Activated naive CD4-positive, alpha-beta T cell treated with anti-CD3 and anti-CD28 coated beads, Interleukin-2, amount 10 ng/mL, durations not matched to agents 7 days and 5 days (primary cell): ENCODE measurements at regions not wholly inside any gene's neighbourhood (a gene's known extent, or its start where the extent isn't known, plus 50 kb on each side); places are given as distances from the start of the nearest gene placed in this dataset.

Source experiments
- CTCF ChIA-PET: fragments of 350-600 bp; sonication (Branson Sonifier 250); formaldehyde crosslinking; loops from one replicate; lab custom pipeline; 2021; ENCODE audit warnings: antibody characterized with exemption; lab: Charles Lee
- DNase-seq: peaks from one replicate; pipeline ENCODE4 v3.0.0-alpha.2; 2020
- H3K27ac Mint-ChIP-seq: one replicate; pipeline ENCODE4 v1.8.0; 2021; ENCODE audit warnings: mild to moderate bottlenecking, moderate library complexity, mixed read lengths
- H3K27me3 Mint-ChIP-seq: one replicate; pipeline ENCODE4 v1.8.0; 2021; ENCODE audit warnings: mild to moderate bottlenecking, mixed read lengths
- H3K36me3 Mint-ChIP-seq: one replicate; pipeline ENCODE4 v1.8.0; 2021; ENCODE audit warnings: mixed read lengths
- H3K4me1 Mint-ChIP-seq: one replicate; pipeline ENCODE4 v1.8.0; 2021; ENCODE audit warnings: mixed read lengths
- H3K4me3 Mint-ChIP-seq: one replicate; pipeline ENCODE4 v1.8.0; 2021; ENCODE audit warnings: mild to moderate bottlenecking, moderate library complexity, mixed read lengths
- H3K9me3 Mint-ChIP-seq: one replicate; pipeline ENCODE4 v1.8.0; 2021; ENCODE audit warnings: mixed read lengths

DNA sequence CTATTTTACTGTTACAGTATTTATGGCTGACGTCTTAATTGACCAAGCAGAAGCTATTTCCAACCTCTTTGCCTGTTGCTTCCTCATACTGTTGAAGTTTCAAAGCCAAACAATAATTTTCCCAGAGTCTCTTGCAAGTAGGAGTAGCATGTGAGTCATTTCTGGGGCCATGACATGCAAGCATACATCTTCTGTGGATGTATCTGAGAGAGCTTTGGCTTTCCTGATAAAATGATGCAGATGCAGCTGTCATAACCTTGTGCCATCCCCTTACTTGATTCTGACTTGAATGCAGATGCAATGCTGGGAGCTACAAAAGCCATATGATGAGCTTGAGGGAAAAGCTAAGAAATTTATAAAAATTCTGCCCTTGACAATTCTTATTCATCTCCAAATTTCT lies 243.1 kb upstream of the TENM4 start:
- no peak for DNase-seq
- no peaks in the 10 kb centered on the region for H3K36me3 Mint-ChIP-seq
- H3K9me3 Mint-ChIP-seq = no peaks in the 10 kb centered on the region
- no peaks in the 10 kb centered on the region for H3K27me3 Mint-ChIP-seq
- CTCF ChIA-PET = no interaction called here
- H3K4me3 Mint-ChIP-seq = no peak overlapping the region
- no peaks in the 10 kb centered on the region for H3K4me1 Mint-ChIP-seq
- no peak overlapping the region for H3K27ac Mint-ChIP-seq

- DNase-seq = no peak
- Mint-ChIP-seq H3K27ac (no peak overlapping the region), H3K4me1 (no peaks in the 10 kb centered on the region), H3K4me3 (no peak overlapping the region), H3K27me3 (no peaks in the 10 kb centered on the region), H3K9me3 (no peaks in the 10 kb centered on the region), H3K36me3 (no peaks in the 10 kb centered on the region)
- CTCF ChIA-PET = no interaction called here
These were observed 238.1 kb upstream of the TENM4 start for GRCh38 chr11:79678780-79679452.

DNA sequence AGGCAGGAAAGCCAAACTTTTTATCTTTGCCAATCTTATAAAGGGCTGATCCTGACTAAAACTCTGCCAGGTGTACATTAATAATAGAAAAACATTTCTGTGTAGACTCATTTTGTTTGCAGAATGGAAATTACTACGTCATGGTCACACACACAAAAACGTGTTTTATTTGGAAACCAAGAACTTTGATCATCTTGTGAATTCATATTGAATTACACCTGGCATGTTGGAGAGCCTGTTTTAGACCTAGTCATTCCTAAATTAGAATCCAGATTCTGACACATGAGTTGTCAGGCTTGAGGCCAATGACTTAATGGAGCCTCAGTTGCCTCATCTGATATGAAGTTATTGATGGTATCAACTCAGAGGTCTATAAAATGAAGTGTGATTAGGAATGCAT lies 235.6 kb upstream of the TENM4 start:
- H3K4me3 Mint-ChIP-seq = no peak overlapping the region
- no peak overlapping the region for H3K27ac Mint-ChIP-seq
- DNase-seq = no peak
- H3K9me3 Mint-ChIP-seq = no peaks in the 10 kb centered on the region
- CTCF ChIA-PET = no interaction called here
- H3K36me3 Mint-ChIP-seq = no peaks in the 10 kb centered on the region
- H3K4me1 Mint-ChIP-seq = no peaks in the 10 kb centered on the region
- no peaks in the 10 kb centered on the region for H3K27me3 Mint-ChIP-seq

DNA sequence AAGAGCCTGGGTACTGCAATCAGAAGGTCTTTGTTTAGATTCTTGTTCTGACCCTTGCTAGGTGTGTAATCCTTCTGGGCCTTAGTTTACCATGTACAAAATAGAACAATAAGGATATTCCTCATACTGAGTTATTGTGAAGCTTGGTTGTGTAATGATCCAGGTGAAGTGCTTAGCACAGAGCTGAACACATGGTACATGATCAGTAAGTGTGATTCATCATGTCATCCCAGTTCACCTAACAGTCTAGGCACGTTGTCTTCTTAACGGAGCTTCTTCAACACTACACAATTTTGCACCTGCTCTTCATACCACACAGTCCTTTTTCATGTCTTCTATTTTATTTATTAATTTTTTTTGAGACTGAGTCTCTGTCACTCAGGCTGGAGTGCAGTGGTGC lies 234.3 kb upstream of the TENM4 start:
- CTCF ChIA-PET = no interaction called here
- no peak overlapping the region for H3K27ac Mint-ChIP-seq
- DNase-seq = no peak
- no peaks in the 10 kb centered on the region for H3K36me3 Mint-ChIP-seq
- no peak overlapping the region for H3K4me3 Mint-ChIP-seq
- no peaks in the 10 kb centered on the region for H3K27me3 Mint-ChIP-seq
- H3K9me3 Mint-ChIP-seq = no peaks in the 10 kb centered on the region
- H3K4me1 Mint-ChIP-seq = no peaks in the 10 kb centered on the region

- no peaks in the 10 kb centered on the region for H3K36me3 Mint-ChIP-seq
- H3K4me1 Mint-ChIP-seq = no peaks in the 10 kb centered on the region
- H3K27ac Mint-ChIP-seq = no peak overlapping the region
- H3K9me3 Mint-ChIP-seq = no peaks in the 10 kb centered on the region
- no peaks in the 10 kb centered on the region for H3K27me3 Mint-ChIP-seq
- CTCF ChIA-PET = no interaction called here
- no peak for DNase-seq
- H3K4me3 Mint-ChIP-seq = no peak overlapping the region
These were observed 232.0 kb upstream of the TENM4 start for GRCh38 chr11:79672786-79673185.

DNA sequence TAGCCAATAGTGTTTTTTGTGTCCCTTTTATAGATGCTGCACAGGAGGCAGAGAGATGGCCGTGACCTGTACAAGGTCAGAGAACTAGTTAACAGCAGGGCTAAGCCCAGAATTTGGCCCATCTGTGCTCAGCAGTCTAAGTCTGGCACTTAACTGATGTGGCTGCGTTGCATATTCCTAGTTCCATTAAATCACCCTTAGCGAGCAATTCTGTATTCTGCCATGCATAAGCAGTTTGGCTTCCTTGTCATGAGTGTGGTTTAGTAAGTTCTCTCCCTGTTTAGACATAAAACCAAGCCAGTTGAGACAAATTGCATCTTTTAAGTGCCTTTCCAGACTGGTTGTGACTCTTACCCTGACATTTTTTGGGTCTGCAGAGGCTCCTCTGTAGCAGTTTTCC lies 230.6 kb upstream of the TENM4 start:
- Mint-ChIP-seq H3K4me3 (no peak overlapping the region), H3K27me3 (no peaks in the 10 kb centered on the region)
- no peak for DNase-seq

DNA sequence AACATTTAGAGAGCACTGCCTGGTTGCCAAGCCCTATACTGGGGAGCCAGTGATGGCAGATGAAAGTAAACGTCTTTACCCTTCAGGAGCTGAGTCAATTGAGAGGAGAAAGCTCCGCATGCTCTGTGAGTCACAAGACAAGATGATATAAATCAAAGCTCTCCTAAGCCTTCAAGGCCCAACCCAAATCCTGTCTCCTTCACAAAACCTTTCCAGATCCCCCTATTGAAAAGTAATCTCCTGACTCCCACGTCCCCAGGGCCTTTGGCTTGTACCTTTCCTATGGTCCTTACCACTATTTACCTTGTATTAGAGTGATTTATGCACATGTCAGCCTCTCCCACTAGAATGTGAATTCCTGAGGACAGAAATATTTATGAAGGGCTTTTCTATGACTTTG lies 230.1 kb upstream of the TENM4 start:
- Mint-ChIP-seq H3K27ac (no peak overlapping the region), H3K4me3 (no peak overlapping the region), H3K27me3 (no peaks in the 10 kb centered on the region), H3K4me1 (no peaks in the 10 kb centered on the region), H3K9me3 (no peaks in the 10 kb centered on the region), H3K36me3 (no peaks in the 10 kb centered on the region)
- CTCF ChIA-PET = no interaction called here
- DNase-seq = no peak

More for the DNA sequence above, 230.6 kb upstream of the TENM4 start:
- CTCF ChIA-PET = no interaction called here
- Mint-ChIP-seq H3K9me3 (no peaks in the 10 kb centered on the region), H3K27ac (no peak overlapping the region), H3K36me3 (no peaks in the 10 kb centered on the region), H3K4me1 (no peaks in the 10 kb centered on the region)

DNA sequence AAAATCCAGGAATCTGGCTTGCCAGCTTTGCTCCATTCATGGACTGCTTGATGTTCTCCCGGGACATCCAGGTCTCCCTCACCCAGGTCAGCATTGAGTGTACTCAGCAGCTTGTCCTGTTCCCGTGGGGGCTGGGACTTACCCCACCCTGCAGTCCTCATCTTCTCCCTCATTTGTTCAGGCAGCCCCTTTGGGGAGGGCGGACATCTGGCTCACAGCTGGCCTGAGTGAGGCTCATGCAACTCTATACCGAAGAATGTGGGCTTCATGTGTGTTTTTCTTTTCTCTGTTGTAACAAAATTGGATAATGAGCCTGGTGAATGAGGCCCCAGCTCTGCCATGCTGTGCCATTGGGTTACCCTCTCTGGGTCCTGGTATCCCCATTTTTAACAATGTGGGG lies 227.7 kb upstream of the TENM4 start:
- no peaks in the 10 kb centered on the region for H3K9me3 Mint-ChIP-seq
- CTCF ChIA-PET = no interaction called here
- H3K4me3 Mint-ChIP-seq = no peak overlapping the region
- no peaks in the 10 kb centered on the region for H3K36me3 Mint-ChIP-seq
- H3K27me3 Mint-ChIP-seq = no peaks in the 10 kb centered on the region
- H3K4me1 Mint-ChIP-seq = no peaks in the 10 kb centered on the region
- H3K27ac Mint-ChIP-seq = no peak overlapping the region
- no peak for DNase-seq

GRCh38 chr11:79667380-79667779 lies 226.6 kb upstream of the TENM4 start:
- no peak for DNase-seq
- CTCF ChIA-PET = no interaction called here
- Mint-ChIP-seq H3K36me3 (no peaks in the 10 kb centered on the region), H3K4me3 (no peak overlapping the region), H3K27me3 (no peaks in the 10 kb centered on the region), H3K27ac (no peak overlapping the region), H3K4me1 (no peaks in the 10 kb centered on the region), H3K9me3 (no peaks in the 10 kb centered on the region)

DNA sequence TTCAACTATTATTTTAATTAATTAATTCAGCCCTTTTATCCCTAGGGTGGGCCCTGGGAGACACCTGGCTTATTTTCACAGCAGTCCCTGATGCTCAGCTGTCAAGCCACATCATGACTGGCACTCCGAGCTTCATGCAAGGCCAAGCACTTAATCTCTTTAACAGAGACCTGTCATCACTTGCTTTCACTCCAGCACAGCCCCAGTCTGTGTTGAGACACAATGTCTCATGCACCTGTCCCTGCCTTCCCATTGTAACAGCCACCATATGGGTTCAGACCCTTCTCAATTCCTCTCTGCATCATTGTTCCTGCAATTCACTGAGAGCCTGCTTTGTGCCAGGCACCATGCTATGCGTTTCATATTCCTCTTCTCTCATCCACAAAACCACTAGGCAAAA lies 222.2 kb upstream of the TENM4 start:
- DNase-seq = no peak
- CTCF ChIA-PET = no interaction called here
- no peaks in the 10 kb centered on the region for H3K4me1 Mint-ChIP-seq
- H3K27ac Mint-ChIP-seq = no peak overlapping the region
- H3K9me3 Mint-ChIP-seq = no peaks in the 10 kb centered on the region
- H3K4me3 Mint-ChIP-seq = no peak overlapping the region
- no peaks in the 10 kb centered on the region for H3K27me3 Mint-ChIP-seq
- no peaks in the 10 kb centered on the region for H3K36me3 Mint-ChIP-seq

DNA sequence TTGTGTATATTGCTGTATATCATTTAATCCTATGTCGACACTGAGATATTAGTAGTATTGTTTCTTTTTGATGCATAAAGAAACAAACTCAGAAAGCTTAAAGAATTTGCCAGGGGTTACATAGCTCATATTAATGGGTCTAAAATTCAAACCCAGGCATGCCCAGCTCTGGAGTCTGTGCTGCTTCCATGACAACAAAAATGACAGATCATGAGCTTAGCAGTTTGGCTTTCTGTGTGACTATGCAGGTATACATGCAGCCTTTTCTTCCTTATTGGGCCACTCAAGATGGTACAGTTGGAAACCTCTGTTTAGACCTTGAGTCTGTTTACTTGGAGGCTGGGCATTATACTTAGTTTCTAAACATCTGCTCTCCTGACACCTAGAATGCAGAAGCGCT lies 220.5 kb upstream of the TENM4 start:
- DNase-seq = no peak
- H3K4me1 Mint-ChIP-seq = no peaks in the 10 kb centered on the region
- no peaks in the 10 kb centered on the region for H3K27me3 Mint-ChIP-seq
- CTCF ChIA-PET = no interaction called here
- H3K4me3 Mint-ChIP-seq = no peak overlapping the region
- H3K9me3 Mint-ChIP-seq = no peaks in the 10 kb centered on the region
- H3K36me3 Mint-ChIP-seq = no peaks in the 10 kb centered on the region
- no peak overlapping the region for H3K27ac Mint-ChIP-seq

- peak overlapping the region; percentile 61 for H3K27ac Mint-ChIP-seq
- peaks cover 16% of the 10 kb centered on the region for H3K9me3 Mint-ChIP-seq
- CTCF ChIA-PET = no interaction called here
- H3K4me3 Mint-ChIP-seq = no peak overlapping the region
- DNase-seq = no peak
- no peaks in the 10 kb centered on the region for H3K4me1 Mint-ChIP-seq
- H3K27me3 Mint-ChIP-seq = no peaks in the 10 kb centered on the region
- H3K36me3 Mint-ChIP-seq = no peaks in the 10 kb centered on the region
These were observed 208.1 kb upstream of the TENM4 start for GRCh38 chr11:79648766-79649520.

GRCh38 chr11:79637219-79637618 lies 196.4 kb upstream of the TENM4 start:
- Mint-ChIP-seq H3K27me3 (no peaks in the 10 kb centered on the region), H3K4me3 (no peak overlapping the region), H3K4me1 (no peaks in the 10 kb centered on the region), H3K9me3 (peaks cover 1% of the 10 kb centered on the region), H3K27ac (no peak overlapping the region), H3K36me3 (no peaks in the 10 kb centered on the region)
- CTCF ChIA-PET = no interaction called here
- no peak for DNase-seq

- CTCF ChIA-PET = no interaction called here
- no peaks in the 10 kb centered on the region for H3K9me3 Mint-ChIP-seq
- no peak overlapping the region for H3K4me3 Mint-ChIP-seq
- no peaks in the 10 kb centered on the region for H3K4me1 Mint-ChIP-seq
- no peak overlapping the region for H3K27ac Mint-ChIP-seq
- no peaks in the 10 kb centered on the region for H3K27me3 Mint-ChIP-seq
- no peaks in the 10 kb centered on the region for H3K36me3 Mint-ChIP-seq
- DNase-seq = no peak
These were observed 194.1 kb upstream of the TENM4 start for GRCh38 chr11:79634905-79635304.

GRCh38 chr11:79627281-79627680 lies 186.5 kb upstream of the TENM4 start:
- no peaks in the 10 kb centered on the region for H3K4me1 Mint-ChIP-seq
- H3K9me3 Mint-ChIP-seq = no peaks in the 10 kb centered on the region
- no peaks in the 10 kb centered on the region for H3K36me3 Mint-ChIP-seq
- CTCF ChIA-PET = no interaction called here
- H3K27ac Mint-ChIP-seq = no peak overlapping the region
- no peak for DNase-seq
- H3K4me3 Mint-ChIP-seq = no peak overlapping the region
- no peaks in the 10 kb centered on the region for H3K27me3 Mint-ChIP-seq
